ENCODE measurements at regions not wholly inside any gene's neighbourhood (a gene's known extent, or its start where the extent isn't known, plus 50 kb on each side); places are given as distances from the start of the nearest gene placed in this dataset.
A peak's percentile ranks its signal among the peaks of the same experiment; 100 is the strongest.

GRCh38 chr13:109995578-109995977 lies 209.2 kb upstream of the IRS2 start:
- Histone ChIP-seq H3K27me3 (ENCODE audit: insufficient read depth, low read length) (no peaks in the 10 kb centered on the region), H3K4me2 (ENCODE audit: insufficient read depth, low read length) (no peak overlapping the region), H4K20me1 (ENCODE audit: insufficient read depth, low read length) (no peaks in the 10 kb centered on the region), H3K9me3 (ENCODE audit: low read depth, low read length) (no peaks in the 10 kb centered on the region), H3K36me3 (ENCODE audit: insufficient read depth, low read length) (no peaks in the 10 kb centered on the region), H3K4me3 (ENCODE audit: insufficient read depth, low read length) (no peak overlapping the region), H2AFZ (ENCODE audit: low read length) (no peak overlapping the region), H3K27ac (ENCODE audit: low read depth, low read length) (no peak overlapping the region), H3K79me2 (ENCODE audit: insufficient read depth, low read length) (no peaks in the 10 kb centered on the region), H3K4me1 (ENCODE audit: insufficient read depth, low read length) (peaks cover 7% of the 10 kb centered on the region)
- no peak for TF ChIP-seq CTCF (IDR thresholded peaks at IDR 0.05; ENCODE audit: extremely low read depth, low read depth, low read length)
- DNase-seq (ENCODE audit: insufficient read length, low spot score, missing footprints): no peak

GRCh38 chr13:109990296-109990695 lies 203.9 kb upstream of the IRS2 start:
- H3K4me3 ChIP-seq (ENCODE audit: insufficient read depth, low read length): no peak overlapping the region
- no peak for TF ChIP-seq CTCF (IDR thresholded peaks at IDR 0.05; ENCODE audit: extremely low read depth, low read depth, low read length)
- H3K27me3 ChIP-seq (ENCODE audit: insufficient read depth, low read length): no peaks in the 10 kb centered on the region
- peak overlapping the region; percentile 4 for H2AFZ ChIP-seq (ENCODE audit: low read length)
- no peak overlapping the region for H3K27ac ChIP-seq (ENCODE audit: low read depth, low read length)
- H3K9me3 ChIP-seq (ENCODE audit: low read depth, low read length): no peaks in the 10 kb centered on the region
- H4K20me1 ChIP-seq (ENCODE audit: insufficient read depth, low read length): no peaks in the 10 kb centered on the region
- no peaks in the 10 kb centered on the region for H3K36me3 ChIP-seq (ENCODE audit: insufficient read depth, low read length)
- H3K79me2 ChIP-seq (ENCODE audit: insufficient read depth, low read length): no peaks in the 10 kb centered on the region
- DNase-seq (ENCODE audit: insufficient read length, low spot score, missing footprints): no peak
- peaks cover 11% of the 10 kb centered on the region for H3K4me1 ChIP-seq (ENCODE audit: insufficient read depth, low read length)
- no peak overlapping the region for H3K4me2 ChIP-seq (ENCODE audit: insufficient read depth, low read length)

GRCh38 chr13:109989686-109990085 lies 203.3 kb upstream of the IRS2 start:
- no peaks in the 10 kb centered on the region for H3K36me3 ChIP-seq (ENCODE audit: insufficient read depth, low read length)
- H3K4me1 ChIP-seq (ENCODE audit: insufficient read depth, low read length): peaks cover 11% of the 10 kb centered on the region
- no peak overlapping the region for H2AFZ ChIP-seq (ENCODE audit: low read length)
- H3K4me3 ChIP-seq (ENCODE audit: insufficient read depth, low read length): peak overlapping the region; percentile 46
- no peak overlapping the region for H3K27ac ChIP-seq (ENCODE audit: low read depth, low read length)
- H3K4me2 ChIP-seq (ENCODE audit: insufficient read depth, low read length): peak overlapping the region; percentile 76
- H3K27me3 ChIP-seq (ENCODE audit: insufficient read depth, low read length): no peaks in the 10 kb centered on the region
- H3K9me3 ChIP-seq (ENCODE audit: low read depth, low read length): no peaks in the 10 kb centered on the region
- H4K20me1 ChIP-seq (ENCODE audit: insufficient read depth, low read length): no peaks in the 10 kb centered on the region
- DNase-seq (ENCODE audit: insufficient read length, low spot score, missing footprints): no peak
- no peak for TF ChIP-seq CTCF (IDR thresholded peaks at IDR 0.05; ENCODE audit: extremely low read depth, low read depth, low read length)
- no peaks in the 10 kb centered on the region for H3K79me2 ChIP-seq (ENCODE audit: insufficient read depth, low read length)

- Histone ChIP-seq H3K27me3 (ENCODE audit: insufficient read depth, low read length) (no peaks in the 10 kb centered on the region), H4K20me1 (ENCODE audit: insufficient read depth, low read length) (no peaks in the 10 kb centered on the region), H3K36me3 (ENCODE audit: insufficient read depth, low read length) (no peaks in the 10 kb centered on the region), H3K27ac (ENCODE audit: low read depth, low read length) (no peak overlapping the region), H3K4me1 (ENCODE audit: insufficient read depth, low read length) (peaks cover 11% of the 10 kb centered on the region), H3K4me2 (ENCODE audit: insufficient read depth, low read length) (peak overlapping the region; percentile 76), H3K9me3 (ENCODE audit: low read depth, low read length) (no peaks in the 10 kb centered on the region), H3K79me2 (ENCODE audit: insufficient read depth, low read length) (no peaks in the 10 kb centered on the region), H2AFZ (ENCODE audit: low read length) (no peak overlapping the region), H3K4me3 (ENCODE audit: insufficient read depth, low read length) (peak overlapping the region; percentile 46)
- no peak for TF ChIP-seq CTCF (IDR thresholded peaks at IDR 0.05; ENCODE audit: extremely low read depth, low read depth, low read length)
- DNase-seq (ENCODE audit: insufficient read length, low spot score, missing footprints): peak; percentile 74
These were observed 202.8 kb upstream of the IRS2 start for GRCh38 chr13:109989155-109989554.
